CD4-positive, alpha-beta memory T cell (primary cell): ENCODE measurements at regions not wholly inside any gene's neighbourhood (a gene's known extent, or its start where the extent isn't known, plus 50 kb on each side); places are given as distances from the start of the nearest gene placed in this dataset.

Source experiments
- CTCF ChIA-PET: fragments of 350-600 bp; sonication (Branson Sonifier 250); formaldehyde crosslinking; loops from one replicate; lab custom pipeline; 2021; ENCODE audit warnings: inconsistent platforms; ENCODE audit not compliant: partially characterized antibody; lab: Charles Lee
- POLR2A ChIA-PET: fragments of 350-600 bp; sonication (Branson Sonifier 250); formaldehyde crosslinking; loops from one replicate; lab custom pipeline; 2021; ENCODE audit not compliant: partially characterized antibody; lab: Charles Lee
- DNase-seq, 5 donors: peaks; one replicate each; pipeline versions ENCODE4 v3.0.0 to v3.0.0-alpha.2; 2020 to 2022; ENCODE audit warnings: mixed read lengths in 1 of 5
- H3K27ac ChIP-seq: one replicate; pipeline ENCODE4 v1.7.0; 2013; ENCODE audit warnings: low read depth, low read length
- H3K27me3 ChIP-seq: 2 replicates; pipeline ENCODE4 v1.7.0; 2013; ENCODE audit warnings: mild to moderate bottlenecking, low read length, moderate library complexity; ENCODE audit not compliant: insufficient read depth
- H3K36me3 ChIP-seq: 2 replicates; pipeline ENCODE4 v1.7.0; 2013; ENCODE audit warnings: mild to moderate bottlenecking, low read length, moderate library complexity; ENCODE audit not compliant: insufficient read depth
- H3K4me1 ChIP-seq: 2 replicates; pipeline ENCODE4 v1.7.0; 2013; ENCODE audit warnings: mild to moderate bottlenecking, low read length, moderate library complexity; ENCODE audit not compliant: insufficient read depth
- H3K4me3 ChIP-seq, 2 donors: one replicate each; pipeline ENCODE4 v1.7.0; 2013; ENCODE audit warnings: low read length in 2 of 2, mild to moderate bottlenecking in 1 of 2
- H3K9me3 ChIP-seq, 2 donors: one replicate each; pipeline ENCODE4 v1.7.0; 2013; ENCODE audit warnings: low read length in 2 of 2, control low read depth in 1 of 2; ENCODE audit not compliant: control insufficient read depth in 1 of 2
- H3K27ac Mint-ChIP-seq, 7 donors: one replicate each; pipeline ENCODE4 v1.8.0; 2020 to 2021; ENCODE audit warnings: mixed read lengths in 7 of 7, mild to moderate bottlenecking in 6 of 7, inconsistent platforms in 3 of 7, moderate library complexity in 3 of 7
- H3K27me3 Mint-ChIP-seq, 2 donors: one replicate each; pipeline ENCODE4 v1.8.0; 2020 to 2021; ENCODE audit warnings: mixed read lengths in 2 of 2
- H3K36me3 Mint-ChIP-seq, 2 donors: one replicate each; pipeline ENCODE4 v1.8.0; 2020 to 2021; ENCODE audit warnings: mixed read lengths in 2 of 2, inconsistent platforms in 1 of 2, mild to moderate bottlenecking in 1 of 2
- H3K4me1 Mint-ChIP-seq, 4 donors: one replicate each; pipeline ENCODE4 v1.8.0; 2020 to 2021; ENCODE audit warnings: mixed read lengths in 4 of 4, mild to moderate bottlenecking in 1 of 4
- H3K4me3 Mint-ChIP-seq, 8 donors: one replicate each; pipeline ENCODE4 v1.8.0; 2020 to 2021; ENCODE audit warnings: mixed read lengths in 8 of 8, mild to moderate bottlenecking in 7 of 8, moderate library complexity in 6 of 8, inconsistent platforms in 3 of 8
- H3K9me3 Mint-ChIP-seq, 8 donors: one replicate each; pipeline ENCODE4 v1.8.0; 2020 to 2021; ENCODE audit warnings: mixed read lengths in 8 of 8, mild to moderate bottlenecking in 5 of 8, inconsistent platforms in 3 of 8, moderate library complexity in 1 of 8
- intact Hi-C: fragments of 100-400 bp; cut with micrococcal nuclease; formaldehyde crosslinking; loops from one replicate; pipeline ENCODE4 v1.15.1; 2023

GRCh38 chr13:61734683-61735082, 319.0 kb upstream of the PCDH20 start:
- CTCF ChIA-PET, result no interaction called here
- Histone ChIP-seq H3K27ac (no peak overlapping the region), H3K27me3 (no peaks in the 10 kb centered on the region), H3K4me1 (no peaks in the 10 kb centered on the region), H3K9me3 (no peaks in the 10 kb centered on the region), H3K4me3 (no peak overlapping the region), H3K36me3 (no peaks in the 10 kb centered on the region)
- intact Hi-C loops, result no loop called here
- peaks cover 0 to 10% (median 2%) of the 10 kb centered on the region in 8 donors for H3K9me3 Mint-ChIP-seq
- H3K4me3 Mint-ChIP-seq, result no peak overlapping the region
- no peaks in the 10 kb centered on the region for H3K27me3 Mint-ChIP-seq
- POLR2A ChIA-PET, result no interaction called here
- no peak for DNase-seq
- no peak overlapping the region for H3K27ac Mint-ChIP-seq
- no peaks in the 10 kb centered on the region for H3K36me3 Mint-ChIP-seq
- no peaks in the 10 kb centered on the region for H3K4me1 Mint-ChIP-seq

- H3K9me3 Mint-ChIP-seq, result peaks cover 0 to 11% (median 6%) of the 10 kb centered on the region in 8 donors
- H3K36me3 ChIP-seq, result no peaks in the 10 kb centered on the region
- ChIA-PET POLR2A (no interaction called here), CTCF (interaction anchor here (1.4 kb wide), 1 partner anchor 12 kb away, joined by 3 read pairs; no protein-coding TSS in a partner anchor)
- no peak for DNase-seq
- no peak overlapping the region for H3K4me3 Mint-ChIP-seq
- H3K4me3 ChIP-seq, result no peak overlapping the region
- H3K9me3 ChIP-seq, result no peaks in the 10 kb centered on the region
- H3K4me1 ChIP-seq, result no peaks in the 10 kb centered on the region
- intact Hi-C loops, result no loop called here
- H3K4me1 Mint-ChIP-seq, result no peaks in the 10 kb centered on the region
- H3K27ac Mint-ChIP-seq, result no peak overlapping the region
- H3K27ac ChIP-seq, result no peak overlapping the region
- H3K36me3 Mint-ChIP-seq, result no peaks in the 10 kb centered on the region
- H3K27me3 Mint-ChIP-seq, result no peaks in the 10 kb centered on the region
- no peaks in the 10 kb centered on the region for H3K27me3 ChIP-seq
These were observed 312.8 kb upstream of the PCDH20 start for GRCh38 chr13:61728471-61728870.

- Mint-ChIP-seq H3K27ac (no peak overlapping the region), H3K36me3 (no peaks in the 10 kb centered on the region), H3K4me3 (no peak overlapping the region), H3K9me3 (peaks cover 0 to 16% (median 7%) of the 10 kb centered on the region in 8 donors), H3K4me1 (no peaks in the 10 kb centered on the region), H3K27me3 (no peaks in the 10 kb centered on the region)
- H3K9me3 ChIP-seq, result no peaks in the 10 kb centered on the region
- intact Hi-C loops, result no loop called here
- no peaks in the 10 kb centered on the region for H3K27me3 ChIP-seq
- POLR2A ChIA-PET, result no interaction called here
- no peak overlapping the region for H3K27ac ChIP-seq
- H3K4me3 ChIP-seq, result no peak overlapping the region
- no peak for DNase-seq
- H3K36me3 ChIP-seq, result no peaks in the 10 kb centered on the region
- H3K4me1 ChIP-seq, result no peaks in the 10 kb centered on the region
- CTCF ChIA-PET, result interaction anchor here (1.4 kb wide), 1 partner anchor 12 kb away, joined by 3 read pairs; no protein-coding TSS in a partner anchor
These were observed 312.1 kb upstream of the PCDH20 start for GRCh38 chr13:61727767-61728166.

GRCh38 chr13:61725806-61726205, 310.2 kb upstream of the PCDH20 start:
- Mint-ChIP-seq H3K9me3 (peaks cover 0 to 19% (median 8%) of the 10 kb centered on the region in 8 donors), H3K4me1 (no peaks in the 10 kb centered on the region), H3K27ac (no peak overlapping the region), H3K36me3 (no peaks in the 10 kb centered on the region), H3K27me3 (no peaks in the 10 kb centered on the region), H3K4me3 (no peak overlapping the region)
- H3K27me3 ChIP-seq, result no peaks in the 10 kb centered on the region
- ChIA-PET CTCF (no interaction called here), POLR2A (no interaction called here)
- no peak for DNase-seq
- H3K27ac ChIP-seq, result no peak overlapping the region
- no peaks in the 10 kb centered on the region for H3K9me3 ChIP-seq
- no peak overlapping the region for H3K4me3 ChIP-seq
- intact Hi-C loops, result no loop called here
- no peaks in the 10 kb centered on the region for H3K4me1 ChIP-seq
- H3K36me3 ChIP-seq, result no peaks in the 10 kb centered on the region

GRCh38 chr13:61722119-61722518, 306.5 kb upstream of the PCDH20 start:
- Mint-ChIP-seq H3K4me1 (no peaks in the 10 kb centered on the region), H3K9me3 (peaks cover 0 to 23% (median 12%) of the 10 kb centered on the region in 8 donors), H3K36me3 (no peaks in the 10 kb centered on the region), H3K27ac (no peak overlapping the region), H3K4me3 (no peak overlapping the region), H3K27me3 (no peaks in the 10 kb centered on the region)
- Histone ChIP-seq H3K27ac (no peak overlapping the region), H3K4me3 (no peak overlapping the region), H3K27me3 (no peaks in the 10 kb centered on the region), H3K9me3 (no peaks in the 10 kb centered on the region), H3K4me1 (no peaks in the 10 kb centered on the region), H3K36me3 (no peaks in the 10 kb centered on the region)
- DNase-seq, result no peak
- intact Hi-C loops, result no loop called here
- CTCF ChIA-PET, result no interaction called here
- POLR2A ChIA-PET, result no interaction called here

- no peaks in the 10 kb centered on the region for H3K36me3 ChIP-seq
- Mint-ChIP-seq H3K9me3 (peaks cover 0 to 18% (median 3%) of the 10 kb centered on the region in 8 donors), H3K4me3 (no peak overlapping the region), H3K36me3 (no peaks in the 10 kb centered on the region), H3K27ac (no peak overlapping the region), H3K27me3 (no peaks in the 10 kb centered on the region), H3K4me1 (no peaks in the 10 kb centered on the region)
- intact Hi-C loops, result no loop called here
- DNase-seq, result no peak
- CTCF ChIA-PET, result no interaction called here
- peaks cover 0 to 7% of the 10 kb centered on the region in 2 donors for H3K9me3 ChIP-seq
- no peaks in the 10 kb centered on the region for H3K4me1 ChIP-seq
- no peaks in the 10 kb centered on the region for H3K27me3 ChIP-seq
- H3K27ac ChIP-seq, result no peak overlapping the region
- H3K4me3 ChIP-seq, result no peak overlapping the region
- POLR2A ChIA-PET, result no interaction called here
These were observed 297.0 kb upstream of the PCDH20 start for GRCh38 chr13:61712621-61713020.

- intact Hi-C loops, result no loop called here
- H3K4me3 Mint-ChIP-seq, result no peak overlapping the region
- H3K36me3 Mint-ChIP-seq, result no peaks in the 10 kb centered on the region
- Histone ChIP-seq H3K27ac (no peak overlapping the region), H3K9me3 (peaks cover 0 to 7% of the 10 kb centered on the region in 2 donors), H3K4me3 (no peak overlapping the region), H3K27me3 (no peaks in the 10 kb centered on the region), H3K4me1 (no peaks in the 10 kb centered on the region), H3K36me3 (no peaks in the 10 kb centered on the region)
- H3K9me3 Mint-ChIP-seq, result peaks cover 2 to 24% (median 11%) of the 10 kb centered on the region in 8 donors
- ChIA-PET POLR2A (no interaction called here), CTCF (no interaction called here)
- no peak overlapping the region for H3K27ac Mint-ChIP-seq
- H3K27me3 Mint-ChIP-seq, result no peaks in the 10 kb centered on the region
- DNase-seq, result no peak
- H3K4me1 Mint-ChIP-seq, result no peaks in the 10 kb centered on the region
These were observed 293.6 kb upstream of the PCDH20 start for GRCh38 chr13:61709258-61709657.

GRCh38 chr13:61706899-61707298, 291.2 kb upstream of the PCDH20 start:
- Mint-ChIP-seq H3K4me3 (no peak overlapping the region), H3K27me3 (no peaks in the 10 kb centered on the region), H3K9me3 (peaks cover 2 to 29% (median 15%) of the 10 kb centered on the region in 8 donors), H3K4me1 (no peaks in the 10 kb centered on the region), H3K36me3 (no peaks in the 10 kb centered on the region), H3K27ac (no peak overlapping the region)
- Histone ChIP-seq H3K27me3 (no peaks in the 10 kb centered on the region), H3K36me3 (no peaks in the 10 kb centered on the region), H3K27ac (no peak overlapping the region), H3K9me3 (peaks cover 0 to 7% of the 10 kb centered on the region in 2 donors), H3K4me1 (no peaks in the 10 kb centered on the region), H3K4me3 (no peak overlapping the region)
- ChIA-PET CTCF (no interaction called here), POLR2A (no interaction called here)
- intact Hi-C loops, result no loop called here
- no peak for DNase-seq
